M059J (cell line): ENCODE measurements at regions not wholly inside any gene's neighbourhood (a gene's known extent, or its start where the extent isn't known, plus 50 kb on each side); places are given as distances from the start of the nearest gene placed in this dataset.
A peak's percentile ranks its signal among the peaks of the same experiment; 100 is the strongest.

Experiments used
- DNase-seq: peaks from one replicate; pipeline ENCODE4 v3.0.0-alpha.2; 2012; ENCODE audit warnings: low read depth

DNA sequence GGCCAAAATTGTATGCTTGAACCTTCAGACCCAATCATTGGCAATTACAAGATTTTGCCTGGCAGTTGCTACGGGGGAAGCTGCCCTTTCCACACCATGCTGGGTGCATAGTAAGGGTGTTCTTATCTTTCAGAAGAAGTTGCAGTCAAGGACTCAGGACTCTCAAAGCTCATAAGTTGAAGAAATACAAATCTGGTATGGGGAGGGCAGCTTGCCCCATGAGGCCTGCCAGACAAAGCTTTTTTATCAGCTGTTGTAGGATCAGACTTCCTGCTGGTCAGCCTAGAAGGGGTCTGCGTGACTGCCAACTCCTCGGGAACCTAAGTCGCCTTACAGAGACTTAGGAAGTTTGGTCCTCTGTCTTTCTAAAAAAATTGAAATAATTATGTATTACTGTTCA lies 174.9 kb upstream of the TECRL start:
- DNase-seq: no peak

DNA sequence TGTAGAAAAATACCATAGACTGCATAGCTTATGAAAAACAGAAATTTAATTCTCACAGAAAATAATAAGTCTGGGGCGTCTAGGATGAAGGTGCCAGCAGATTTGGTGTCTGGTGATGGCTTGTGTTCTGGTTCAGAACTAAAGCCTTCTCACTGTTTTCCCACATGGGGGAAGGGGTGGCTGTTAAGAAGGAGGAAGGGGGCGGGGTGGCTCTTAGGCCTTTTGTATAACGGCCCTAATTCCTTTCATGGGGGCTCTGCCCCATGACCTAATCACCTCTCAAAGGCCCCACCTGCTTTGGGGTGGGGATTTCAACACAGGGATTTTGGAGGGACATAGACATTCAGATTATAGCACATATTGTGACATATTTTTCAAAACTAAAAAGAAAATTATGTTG lies 173.2 kb upstream of the TECRL start:
- no peak for DNase-seq

DNA sequence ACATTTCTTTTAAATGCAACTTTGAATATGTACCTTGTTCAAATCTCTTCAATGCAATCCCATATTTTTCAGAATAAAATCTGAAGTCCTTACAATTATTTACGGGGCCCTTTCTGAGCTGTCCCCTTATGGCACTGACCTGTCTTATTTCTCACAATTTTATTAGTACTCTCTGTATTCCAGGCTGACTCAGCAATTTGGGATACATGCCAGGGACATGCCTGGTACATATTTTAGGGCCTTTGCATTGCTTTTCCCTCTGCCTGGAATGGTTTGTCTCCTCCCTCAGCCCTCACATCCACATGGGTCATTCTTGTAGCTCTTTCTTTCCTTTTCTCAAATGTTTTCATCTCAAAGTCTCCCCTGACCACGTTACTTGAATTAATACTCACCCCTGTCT lies 172.2 kb upstream of the TECRL start:
- peak; percentile 58 for DNase-seq

DNA sequence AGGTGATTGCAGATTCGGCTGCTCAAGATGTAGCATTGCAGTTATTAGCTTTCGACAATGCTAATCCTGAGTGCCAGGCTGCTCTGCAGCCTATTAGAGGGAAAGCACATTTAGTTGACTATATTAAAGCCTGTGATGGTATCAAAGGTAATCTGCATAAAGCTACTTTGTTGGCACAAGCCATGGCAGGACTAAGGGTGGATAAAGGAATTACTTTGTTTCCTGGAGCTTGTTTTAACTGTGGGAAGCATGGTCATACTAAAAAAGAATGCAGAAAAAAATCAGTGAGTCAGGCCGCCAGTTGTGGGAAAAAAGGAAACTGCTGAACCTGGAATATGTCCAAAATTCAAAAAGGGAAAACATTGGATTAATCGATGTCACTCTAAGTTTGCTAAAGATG lies 154.9 kb upstream of the TECRL start:
- DNase-seq: peak; percentile 46

DNA sequence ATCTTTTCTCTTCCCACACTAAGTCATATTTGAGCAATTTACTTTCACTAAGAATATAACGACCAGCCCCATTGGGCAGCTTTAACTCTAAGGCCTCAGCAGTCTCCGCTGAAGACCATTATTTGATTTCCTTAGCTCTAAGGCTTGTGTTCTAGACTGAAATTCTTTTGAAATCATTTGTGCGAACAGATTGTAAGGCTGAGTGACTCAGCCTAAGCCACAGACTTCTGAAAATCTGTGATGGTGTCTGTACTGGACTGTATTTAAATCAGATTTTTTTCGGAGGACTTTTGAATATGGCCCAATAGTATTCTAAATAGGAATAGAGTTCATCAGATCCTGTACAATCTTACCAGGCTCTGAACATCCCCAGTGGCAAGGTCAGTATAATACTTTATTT lies 150.3 kb upstream of the TECRL start:
- DNase-seq: peak; percentile 5

DNA sequence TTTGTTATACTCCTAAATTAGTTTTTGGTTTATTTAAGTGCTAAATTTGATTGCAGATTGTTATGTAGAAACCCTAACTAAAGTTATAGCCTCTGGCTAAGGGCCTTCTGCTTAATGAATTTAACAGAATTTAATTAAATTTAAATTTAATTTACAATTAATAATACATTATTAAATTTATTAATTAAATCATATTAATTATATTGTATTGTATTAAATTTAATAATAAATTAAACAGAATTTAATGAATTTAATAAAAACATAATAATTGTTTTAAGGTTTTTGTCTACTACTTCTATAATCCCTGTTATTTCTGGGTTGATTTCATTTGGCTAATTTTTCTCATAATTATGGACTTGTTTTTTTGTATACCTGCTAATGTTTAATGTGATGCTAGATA lies 141.9 kb upstream of the TECRL start:
- no peak for DNase-seq

DNA sequence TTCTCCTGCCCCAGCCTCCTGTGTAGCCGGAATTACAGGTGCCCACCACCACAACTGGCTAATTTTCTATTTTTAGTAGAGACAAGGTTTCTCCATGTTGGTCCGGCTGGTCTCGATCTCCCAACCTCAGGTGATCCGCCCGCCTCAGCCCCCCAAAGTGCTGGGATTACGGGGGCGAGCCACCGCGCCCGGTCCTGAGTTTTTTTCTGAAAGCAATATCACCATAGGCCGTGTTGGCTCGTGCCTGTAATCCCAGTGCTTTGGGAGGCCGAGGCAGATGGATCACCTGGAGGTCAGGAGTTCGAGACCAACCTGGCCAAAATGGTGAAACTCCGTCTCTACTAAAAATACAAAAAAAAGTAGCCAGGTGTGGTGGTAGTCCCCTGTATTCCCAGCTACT lies 136.3 kb upstream of the TECRL start:
- no peak for DNase-seq

DNA sequence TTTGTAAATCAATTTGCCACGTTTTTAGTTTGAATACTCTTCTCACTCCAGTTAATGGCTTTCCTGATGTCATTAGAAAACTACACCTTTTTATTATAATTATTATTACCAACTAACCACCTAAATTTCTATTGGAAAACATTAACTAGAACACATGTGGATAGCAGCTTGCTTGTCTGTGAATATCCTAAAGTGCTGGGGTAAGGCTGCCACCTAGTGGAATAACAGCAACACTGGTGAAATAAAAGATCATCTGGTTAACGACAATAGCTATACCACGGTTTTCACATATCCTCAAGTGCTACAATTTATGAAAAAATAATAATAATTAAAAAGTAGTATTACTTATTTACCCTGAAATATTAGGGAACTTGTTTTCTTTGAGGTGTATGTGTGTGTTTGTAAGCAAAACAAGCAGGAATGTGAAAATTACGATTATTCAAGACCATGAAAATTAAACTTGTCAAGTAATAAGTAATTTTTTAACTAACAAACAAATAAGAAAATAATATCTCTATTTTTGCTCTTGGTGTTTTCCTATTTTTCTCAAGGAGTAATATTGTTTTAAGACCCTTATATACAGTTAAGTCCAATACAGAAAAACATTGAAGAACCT lies 130.1 kb upstream of the TECRL start:
- DNase-seq: peak; percentile 49

DNA sequence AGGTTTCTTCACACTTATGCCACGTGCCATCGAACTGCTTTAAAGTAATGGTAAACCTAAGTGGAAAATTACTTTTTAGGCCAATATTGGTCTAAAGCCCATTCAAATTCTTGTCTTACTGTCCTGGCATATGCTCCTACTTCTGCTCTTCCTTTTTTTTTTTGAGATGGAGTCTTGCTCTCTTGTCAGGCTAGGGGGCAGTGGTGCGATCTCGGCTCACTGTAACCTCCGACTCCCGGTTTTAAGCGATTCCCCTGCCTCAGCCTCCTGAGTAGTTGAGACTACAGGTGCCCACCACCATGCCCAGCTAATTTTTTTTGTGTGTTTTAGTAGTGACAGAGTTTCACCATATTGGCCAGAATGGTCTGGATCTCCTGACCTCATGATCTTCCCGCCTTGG lies 129.0 kb upstream of the TECRL start:
- no peak for DNase-seq

DNA sequence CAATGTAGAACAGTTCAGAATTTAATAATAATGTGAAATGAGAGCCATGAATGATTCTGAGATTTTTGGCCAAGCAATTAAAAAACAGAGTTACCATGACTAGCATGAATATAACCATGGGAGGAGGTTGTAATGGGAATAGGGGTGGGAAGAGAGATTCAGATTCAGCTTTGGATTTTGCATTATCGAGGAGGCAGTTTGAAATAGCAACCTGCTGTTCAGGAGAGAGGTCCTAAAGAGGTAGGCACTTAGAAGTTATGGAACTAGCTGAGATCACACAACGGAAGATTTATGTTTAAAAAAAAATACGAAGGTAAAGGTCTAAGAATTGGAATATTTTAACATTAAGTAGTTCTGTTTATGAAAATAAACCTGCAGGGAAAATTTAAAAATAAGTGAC lies 124.4 kb upstream of the TECRL start:
- DNase-seq: no peak

DNA sequence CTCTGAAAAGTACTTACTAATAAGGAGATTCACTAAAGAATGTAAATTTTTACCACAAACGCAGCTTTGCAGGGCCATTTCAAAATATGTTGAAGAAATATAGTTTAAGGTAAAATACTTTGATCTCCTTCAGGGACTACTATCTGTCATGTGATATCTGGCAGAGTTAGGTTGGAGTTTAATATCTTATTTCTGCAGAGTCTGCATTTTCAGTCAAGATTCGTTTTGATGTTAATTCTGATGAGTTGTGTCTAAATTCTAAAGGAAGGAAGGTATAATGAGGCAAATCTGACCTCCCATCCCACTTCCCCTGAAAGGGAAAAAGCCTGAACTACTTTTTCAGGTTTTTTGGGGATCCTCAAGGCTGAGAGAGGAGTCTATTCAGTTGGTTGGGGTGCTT lies 123.9 kb upstream of the TECRL start:
- no peak for DNase-seq

DNA sequence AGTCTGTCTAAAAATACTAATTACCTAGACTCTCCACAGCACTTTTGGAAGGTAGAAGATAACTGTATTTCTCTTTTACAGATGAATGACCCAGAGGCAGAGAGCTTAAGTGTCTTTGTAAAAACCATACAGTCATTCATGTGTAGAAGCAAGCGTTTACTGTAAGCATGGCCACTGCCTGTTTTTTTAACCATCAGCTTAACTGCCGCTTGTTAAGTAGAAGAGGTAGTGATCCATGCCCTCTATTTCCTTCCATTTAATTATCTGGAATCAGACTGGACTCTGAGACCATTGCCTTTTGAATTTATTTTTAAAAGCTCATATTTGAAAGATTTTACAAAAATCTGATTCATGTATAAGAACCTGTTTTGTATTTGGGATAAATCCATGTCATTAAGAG lies 111.2 kb upstream of the TECRL start:
- no peak for DNase-seq

DNA sequence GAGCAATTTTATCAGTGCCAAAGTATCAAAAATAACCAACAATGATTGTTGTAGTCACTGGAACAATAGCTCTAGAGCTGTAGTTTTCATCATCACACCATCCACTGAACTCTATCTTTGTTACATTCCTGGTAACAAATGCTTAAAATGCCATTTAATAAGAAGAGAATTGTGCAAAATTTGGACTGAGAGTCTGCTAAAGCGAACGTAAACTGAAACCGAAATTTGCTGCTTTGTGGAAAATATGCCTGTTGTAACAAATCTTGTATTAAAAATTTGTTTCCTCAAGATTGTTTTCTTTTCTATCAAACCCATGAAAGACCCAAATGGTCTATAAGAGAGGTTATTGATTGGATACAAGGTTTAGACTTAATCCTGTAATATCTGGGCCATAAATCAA lies 109.3 kb upstream of the TECRL start:
- no peak for DNase-seq

DNA sequence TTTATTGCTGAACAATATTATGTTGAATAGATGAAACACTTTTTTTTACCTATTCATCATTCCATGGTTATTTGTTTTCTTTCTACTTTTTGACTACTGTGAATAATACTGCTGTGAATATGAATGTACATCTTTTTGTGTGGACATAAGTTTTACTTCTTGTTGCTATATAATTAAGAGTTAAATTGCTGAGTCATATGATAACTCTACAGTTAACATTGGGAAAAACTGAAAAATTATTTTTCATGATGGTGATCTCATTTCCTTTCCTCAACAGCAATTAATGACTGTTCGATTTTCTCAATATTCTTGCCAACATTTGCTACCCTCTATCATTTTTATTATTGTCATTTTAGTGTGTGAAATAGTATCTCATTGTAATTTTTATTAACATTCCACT lies 106.9 kb upstream of the TECRL start:
- no peak for DNase-seq

DNA sequence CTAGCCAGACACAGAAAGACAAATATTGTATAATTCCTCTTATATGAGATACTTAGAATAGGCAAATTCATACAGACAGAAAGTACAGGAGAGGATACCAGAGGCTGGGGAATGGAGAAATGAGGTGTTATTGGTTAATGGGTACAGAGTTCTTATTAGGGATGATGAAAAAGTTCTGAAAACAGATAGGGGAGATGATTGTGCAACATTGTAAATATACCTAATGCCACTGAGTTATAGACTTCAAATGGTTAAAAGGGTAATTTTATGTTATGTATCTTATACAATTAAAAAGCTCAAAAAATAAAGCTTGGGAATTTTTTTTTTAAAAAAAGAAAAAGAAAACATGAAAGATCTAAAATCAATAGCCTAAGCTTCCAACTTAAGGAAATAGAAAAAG lies 98.8 kb upstream of the TECRL start:
- DNase-seq: no peak

DNA sequence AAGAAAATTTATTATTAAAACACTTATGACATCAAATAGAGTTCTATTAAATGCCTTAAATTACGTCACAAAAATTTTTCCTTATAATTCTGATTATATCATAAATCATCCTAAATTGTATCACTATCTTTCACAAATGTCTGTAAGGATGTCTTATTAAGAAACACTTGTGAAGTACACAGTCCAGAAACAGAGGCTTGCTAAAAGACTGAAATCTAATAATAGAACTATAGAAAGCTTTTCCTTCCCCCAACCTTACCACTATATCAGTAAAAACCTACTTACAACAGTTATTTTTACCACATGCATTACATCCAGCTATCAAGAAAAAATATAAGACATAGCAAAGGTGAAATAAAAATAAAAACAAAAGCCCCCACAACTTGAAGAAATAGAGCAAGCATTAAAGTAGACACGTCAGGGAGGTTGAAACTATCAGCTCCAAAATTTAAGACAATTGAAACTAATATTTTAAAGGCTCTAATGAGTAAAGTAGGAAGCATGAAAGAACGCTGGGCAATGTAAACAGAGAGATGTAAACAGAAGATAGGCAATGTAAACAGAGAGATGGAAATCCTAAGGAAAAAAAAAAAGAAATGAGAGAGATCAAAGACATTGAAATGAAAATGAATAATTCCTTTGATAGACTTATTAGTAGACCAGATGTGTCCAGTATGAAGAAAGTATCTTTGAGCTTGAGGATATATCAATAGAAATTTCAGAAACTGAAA lies 94.9 kb upstream of the TECRL start:
- no peak for DNase-seq

DNA sequence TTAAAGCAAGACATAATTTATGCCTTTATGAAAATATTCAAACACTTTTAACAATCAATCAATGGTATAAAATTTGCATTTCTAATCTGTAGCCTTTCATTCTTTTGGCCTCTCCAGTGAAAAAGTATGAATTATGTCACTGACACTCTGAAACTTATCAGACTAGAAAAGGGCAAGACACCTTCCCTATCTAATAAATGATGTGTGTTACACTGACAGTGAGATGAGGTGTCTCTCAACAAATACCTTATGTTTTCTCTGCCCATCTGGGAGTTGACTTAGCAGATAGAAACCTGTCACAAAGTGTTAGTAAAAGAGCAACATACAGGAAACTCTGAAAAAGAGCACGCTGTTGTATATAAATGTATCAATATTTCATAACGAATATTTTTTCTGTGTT lies 94.2 kb upstream of the TECRL start:
- DNase-seq: no peak

DNA sequence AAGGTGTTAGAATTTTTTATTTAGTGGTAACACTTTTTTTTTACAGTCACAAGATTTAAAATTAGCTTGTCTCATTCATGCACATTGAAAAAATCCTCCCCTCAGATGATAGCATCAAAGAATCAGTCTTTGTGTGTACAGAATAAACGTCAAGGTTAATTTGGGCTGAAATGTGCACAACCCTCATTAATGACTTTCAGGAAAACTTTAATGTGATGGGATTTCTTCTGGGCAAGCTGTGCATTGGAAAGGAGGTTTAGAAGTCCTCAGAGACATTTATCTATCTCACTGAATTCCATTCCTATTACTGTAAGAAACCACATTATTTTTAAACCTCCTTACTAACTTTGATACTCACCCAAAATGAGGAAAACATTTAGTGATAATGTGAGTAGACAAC lies 88.2 kb upstream of the TECRL start:
- no peak for DNase-seq

DNA sequence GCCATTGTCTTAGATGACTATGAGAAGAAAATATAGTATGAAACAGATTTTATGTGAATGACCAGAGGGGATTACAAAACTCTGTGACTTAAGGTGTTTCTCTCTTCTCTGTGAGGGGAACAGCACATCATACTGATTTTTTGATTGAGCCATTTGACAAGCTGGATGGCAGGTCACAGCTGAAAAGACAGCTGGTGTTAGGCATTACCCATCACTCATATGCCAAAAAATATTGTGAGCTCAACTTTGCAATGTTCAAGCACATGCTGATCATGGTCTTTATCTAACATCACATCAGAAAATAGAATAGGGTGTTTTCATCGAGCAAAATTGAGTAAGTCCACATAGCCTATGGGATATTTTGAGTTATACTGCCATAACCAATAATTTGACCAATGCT lies 86.7 kb upstream of the TECRL start:
- DNase-seq: no peak

DNA sequence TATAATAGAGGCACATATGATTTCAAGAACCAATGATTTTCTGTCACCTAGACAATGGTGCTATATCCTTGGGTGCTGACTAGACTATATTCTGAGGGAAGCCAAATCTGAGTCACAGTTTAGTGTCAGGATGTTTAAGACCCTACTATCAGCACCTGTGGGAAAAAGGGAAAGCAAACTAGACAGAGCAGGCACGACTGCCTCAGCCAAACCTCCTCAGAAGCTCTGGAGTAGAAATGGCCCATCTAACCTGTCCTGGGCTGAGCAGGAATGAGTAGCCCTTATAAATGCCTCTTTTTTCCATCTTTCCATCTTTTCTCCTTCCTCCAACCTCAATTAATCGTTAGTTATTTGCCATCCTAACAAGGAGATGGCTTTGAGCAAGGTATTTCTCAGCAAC lies 80.4 kb upstream of the TECRL start:
- DNase-seq: no peak

DNA sequence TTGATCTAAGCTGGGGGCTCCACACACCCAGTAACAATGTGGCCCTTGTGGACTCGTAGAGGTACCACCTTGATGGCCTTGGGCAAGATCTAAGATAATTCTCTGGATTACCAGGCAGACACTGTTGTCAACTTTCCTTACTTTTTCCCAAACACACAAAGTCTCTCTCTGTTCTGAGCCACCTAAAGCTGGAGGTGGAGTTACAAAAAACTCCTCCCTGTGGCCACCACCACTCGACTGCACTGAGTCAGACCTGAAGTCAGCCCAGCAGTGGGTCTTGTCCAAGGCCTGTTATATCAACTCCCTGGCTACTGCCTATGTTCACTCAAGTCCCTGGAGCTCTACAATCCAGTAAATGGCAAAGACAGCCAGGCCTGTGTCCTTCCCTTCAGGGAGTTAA lies 70.1 kb upstream of the TECRL start:
- DNase-seq: no peak

DNA sequence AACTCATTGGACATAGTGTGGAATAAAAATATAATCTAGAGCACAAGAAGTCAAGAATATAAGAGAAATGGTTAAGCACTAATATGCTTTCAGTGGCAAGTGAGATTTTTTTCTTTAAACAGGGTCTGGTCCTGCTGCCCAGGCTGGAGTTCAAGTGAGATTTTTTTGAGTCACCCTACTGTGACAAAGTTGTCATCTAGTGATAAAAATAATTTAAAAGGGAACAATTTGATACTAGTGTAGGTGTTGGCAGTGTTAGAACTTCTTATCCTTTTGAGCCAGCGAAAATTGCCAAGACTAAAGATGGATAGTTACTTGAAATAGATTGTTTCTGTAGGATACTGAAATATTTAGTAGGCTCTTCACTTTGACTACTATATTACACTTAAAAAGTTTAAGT lies 67.9 kb upstream of the TECRL start:
- no peak for DNase-seq

DNA sequence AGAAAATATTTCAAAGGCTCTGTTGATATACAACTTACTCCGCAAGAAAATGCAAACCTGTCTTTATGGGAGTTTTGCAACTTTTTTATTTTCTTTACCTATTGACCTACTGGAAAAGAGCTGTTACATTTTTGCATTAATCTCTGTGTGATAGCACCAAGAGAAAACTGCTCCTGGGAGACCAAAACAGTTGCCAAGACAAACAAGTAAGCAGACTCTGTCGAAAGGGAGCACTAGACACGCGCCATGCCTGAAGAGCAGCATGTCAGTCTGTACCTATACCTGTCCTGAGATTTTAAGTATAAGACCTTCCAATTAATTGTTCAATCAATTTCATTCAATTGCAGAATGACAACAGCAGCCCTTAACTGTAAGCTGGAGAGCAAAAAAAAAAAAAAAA lies 56.0 kb upstream of the TECRL start:
- DNase-seq: no peak

DNA sequence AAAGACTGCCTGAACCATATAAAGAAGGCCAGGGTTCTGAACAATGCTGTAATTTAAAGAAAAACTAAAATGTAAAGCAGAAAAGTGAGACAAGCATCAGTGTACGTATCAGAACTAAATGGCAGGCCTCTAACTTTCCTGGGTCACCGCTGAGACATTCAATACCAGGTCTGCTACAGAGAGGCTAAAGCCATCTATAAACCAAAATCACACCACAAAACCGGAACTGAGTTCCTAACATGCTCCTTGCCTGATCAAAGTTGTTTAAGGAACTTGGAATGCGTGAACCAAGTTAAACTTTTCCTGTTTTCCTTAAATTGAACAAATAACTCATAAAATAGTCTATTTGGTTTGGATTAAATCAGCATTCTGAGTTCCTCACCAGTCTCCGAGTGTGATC lies 55.3 kb upstream of the TECRL start:
- DNase-seq: no peak
